HG03354 (cell line): ENCODE measurements at regions not wholly inside any gene's neighbourhood (a gene's known extent, or its start where the extent isn't known, plus 50 kb on each side); places are given as distances from the start of the nearest gene placed in this dataset.
"Not testable (repeated sequence)": the region's sequence is repeated elsewhere in the genome, so short reads cannot be mapped to it uniquely, and the experiment has no call there.

Experiments
- ATAC-seq: cut with Tn5 transposase; IDR thresholded peaks from one replicate; pipeline ENCODE4 v1.9.1; 2021; ENCODE audit warnings: mild to moderate bottlenecking; ENCODE audit not compliant: unreplicated experiment, poor library complexity, severe bottlenecking

DNA sequence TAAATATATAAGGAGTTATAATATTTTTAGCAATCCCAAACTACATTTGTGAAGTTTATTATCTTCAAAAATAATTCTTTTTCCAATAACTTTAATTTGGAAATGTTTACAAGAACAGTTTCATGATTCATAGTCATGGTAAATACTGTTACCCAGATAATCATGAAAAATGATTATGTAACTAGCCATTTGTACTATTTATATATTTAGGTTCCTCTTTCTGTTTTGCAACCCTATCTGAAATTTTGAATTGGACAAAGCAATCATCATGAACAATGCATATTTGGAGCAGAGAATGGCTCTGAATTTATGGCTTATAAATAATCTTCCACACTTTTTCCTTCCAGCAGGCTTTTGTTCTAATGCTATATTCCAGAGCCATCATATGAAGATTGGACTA lies 499.7 kb downstream of the SLCO4C1 start:
- no peak for ATAC-seq

DNA sequence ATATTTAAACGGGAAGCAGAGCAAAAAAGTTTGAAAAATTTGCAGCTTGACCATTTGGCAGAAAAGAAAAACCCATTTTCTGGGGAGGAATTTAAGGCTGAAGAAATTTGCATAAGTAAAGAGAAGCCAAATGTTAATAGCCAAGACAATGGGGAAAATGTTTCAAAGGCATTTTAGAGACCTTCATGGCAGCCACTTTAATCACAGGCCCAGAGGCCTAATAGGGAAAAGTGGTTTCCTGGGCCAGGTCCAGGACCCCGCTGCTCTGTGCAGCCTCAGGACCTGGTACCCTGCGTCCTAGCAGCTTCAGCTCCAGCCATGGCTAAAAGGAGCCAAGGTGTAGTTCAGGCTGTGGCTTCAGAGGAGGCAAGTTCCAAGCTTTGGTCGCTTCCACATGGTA lies 507.3 kb downstream of the SLCO4C1 start:
- no peak for ATAC-seq

DNA sequence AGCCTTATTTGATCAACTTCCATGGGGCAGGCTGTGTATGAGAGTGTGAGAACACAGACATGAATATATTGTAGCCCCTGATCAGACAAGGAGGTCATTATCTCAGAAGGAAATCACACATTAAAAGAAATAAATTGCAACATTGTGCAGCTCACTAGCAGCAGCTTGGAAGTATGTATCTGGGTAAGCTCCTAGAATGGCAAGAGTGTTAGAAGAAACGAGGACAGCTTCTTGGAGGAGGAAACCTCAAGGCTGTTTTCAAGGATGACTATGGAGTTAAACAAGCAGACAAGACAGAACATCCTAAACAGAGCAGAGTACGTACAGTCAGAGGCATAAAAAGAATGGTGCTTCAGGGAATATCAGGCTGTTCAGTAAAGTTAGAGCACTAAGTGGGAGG lies 511.0 kb downstream of the SLCO4C1 start:
- ATAC-seq: no peak

DNA sequence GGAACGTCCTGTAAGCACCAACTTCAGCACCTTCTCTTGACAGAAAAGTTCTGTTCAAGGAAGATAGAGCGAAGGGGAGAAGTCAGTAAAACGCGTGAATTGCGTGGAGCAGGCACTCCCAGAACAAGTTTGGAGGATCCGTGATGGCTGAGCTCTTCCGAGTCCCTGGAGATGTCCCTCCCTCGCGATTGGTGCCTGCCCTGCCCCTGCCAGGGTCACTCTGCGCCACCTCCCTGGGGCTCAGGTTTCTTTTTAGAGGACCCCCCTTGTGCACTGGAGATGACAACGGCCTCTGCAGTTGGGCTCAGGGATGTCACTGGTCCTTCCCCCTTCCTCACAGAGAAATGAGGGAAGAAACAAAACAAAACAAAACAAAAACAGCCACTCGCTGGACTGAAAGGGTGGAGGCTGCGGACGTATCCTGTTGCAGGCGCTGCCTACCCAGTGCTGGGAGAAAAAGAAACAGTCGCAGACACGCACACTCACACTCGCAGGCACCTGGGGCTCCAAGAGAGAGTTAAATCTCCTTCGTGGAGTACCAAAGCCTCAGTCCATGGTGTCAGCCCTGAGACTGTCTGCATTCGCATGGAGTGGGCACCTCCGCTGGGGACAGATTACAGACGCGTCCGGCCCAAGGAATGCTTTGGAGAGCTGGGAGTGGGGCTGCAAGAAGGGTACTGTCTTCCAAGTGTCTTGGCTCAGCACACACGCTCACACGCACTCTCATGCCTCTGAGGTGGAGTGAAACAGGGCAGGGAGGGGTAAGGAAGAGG lies 512.7 kb downstream of the SLCO4C1 start:
- no peak for ATAC-seq

DNA sequence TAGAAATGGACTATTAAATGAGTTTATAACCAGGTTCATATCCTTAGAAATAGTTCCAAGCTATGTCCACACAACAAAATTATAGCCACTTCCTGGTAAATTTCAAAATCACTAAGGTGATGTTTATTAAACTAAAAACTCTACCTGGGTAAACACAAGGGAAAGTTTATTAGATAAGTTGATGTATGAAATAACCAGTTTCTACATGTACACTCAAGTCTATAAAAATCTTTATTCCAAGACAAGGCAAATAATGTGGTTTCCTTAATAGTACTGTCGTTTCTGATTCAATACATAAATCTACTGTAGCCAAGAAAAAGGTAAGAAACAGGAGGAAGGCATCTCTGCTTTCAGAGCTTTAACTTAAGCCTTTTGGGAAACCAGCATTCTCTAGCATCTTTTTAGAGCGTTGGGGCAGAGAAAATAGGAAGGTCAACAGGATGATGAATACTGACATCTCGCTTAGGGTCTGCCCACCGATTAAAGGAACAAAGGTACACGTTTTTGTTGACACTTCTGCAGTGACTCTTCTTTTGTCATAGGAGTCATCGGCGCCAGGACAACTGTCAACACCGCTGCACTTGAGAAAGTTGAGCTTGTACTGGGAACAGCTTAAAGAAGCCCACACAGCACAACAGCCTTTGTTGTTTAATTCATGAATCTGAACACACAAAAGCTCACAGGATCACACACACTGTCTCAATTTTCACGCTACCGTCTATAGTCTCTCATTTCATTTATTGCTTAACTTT lies 513.6 kb downstream of the SLCO4C1 start:
- ATAC-seq: no peak

DNA sequence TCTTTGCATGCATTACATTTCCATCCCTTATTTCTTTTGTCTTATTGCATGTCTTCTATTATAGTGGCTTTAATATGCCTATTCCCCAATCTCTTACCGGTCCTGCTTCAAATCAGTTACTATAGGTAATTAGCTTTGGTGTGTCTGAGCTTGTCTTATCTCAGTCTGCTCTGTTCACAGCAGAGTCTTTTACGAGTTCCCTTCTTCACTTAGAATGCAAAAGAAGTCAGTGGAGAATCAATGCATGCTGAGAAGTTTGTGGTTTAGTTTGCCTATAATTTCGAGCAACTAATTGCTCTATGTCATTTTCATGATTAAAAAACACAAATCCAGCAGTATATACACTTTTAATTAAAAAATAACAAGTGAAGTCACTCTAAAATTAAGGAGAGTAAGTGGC lies 545.0 kb downstream of the SLCO4C1 start:
- no peak for ATAC-seq

DNA sequence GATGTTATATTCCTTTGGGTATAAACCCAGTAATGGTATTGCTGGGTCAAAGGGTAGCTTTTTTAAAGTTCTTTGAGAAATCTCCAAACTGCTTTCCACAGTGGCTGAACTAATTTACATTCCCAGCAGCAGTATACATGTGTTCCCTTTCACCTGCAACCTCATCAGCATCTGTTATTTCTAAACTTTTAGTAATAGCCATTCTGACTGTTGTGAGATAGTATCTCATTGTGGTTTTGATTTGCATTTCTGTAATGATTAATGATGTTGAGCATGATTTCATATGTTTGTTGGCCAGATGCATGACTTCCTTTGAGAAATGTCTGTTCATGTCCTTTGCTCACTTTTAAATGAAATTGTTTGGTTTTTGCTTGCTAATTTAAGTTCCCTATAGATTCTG lies 553.1 kb downstream of the SLCO4C1 start:
- ATAC-seq: peak; percentile 76

DNA sequence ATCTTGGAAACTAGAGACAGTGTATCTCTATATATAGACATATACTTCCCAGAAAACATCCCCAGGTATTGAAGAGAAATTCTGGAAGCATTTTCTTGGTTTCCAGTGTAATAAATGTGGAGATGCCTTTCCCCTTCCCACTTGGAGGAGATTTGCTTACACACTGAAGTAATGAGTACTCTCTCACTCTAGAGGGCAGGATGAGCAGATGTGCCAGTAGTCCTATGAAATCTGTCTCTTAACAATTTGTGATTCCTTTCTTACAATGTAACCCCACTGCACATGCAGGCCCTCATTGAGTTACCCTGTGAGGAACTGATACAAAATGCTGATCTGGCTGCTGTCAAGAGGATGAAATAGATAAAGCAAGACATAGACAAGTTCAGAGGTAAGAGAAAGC lies 567.2 kb downstream of the SLCO4C1 start:
- ATAC-seq: no peak

DNA sequence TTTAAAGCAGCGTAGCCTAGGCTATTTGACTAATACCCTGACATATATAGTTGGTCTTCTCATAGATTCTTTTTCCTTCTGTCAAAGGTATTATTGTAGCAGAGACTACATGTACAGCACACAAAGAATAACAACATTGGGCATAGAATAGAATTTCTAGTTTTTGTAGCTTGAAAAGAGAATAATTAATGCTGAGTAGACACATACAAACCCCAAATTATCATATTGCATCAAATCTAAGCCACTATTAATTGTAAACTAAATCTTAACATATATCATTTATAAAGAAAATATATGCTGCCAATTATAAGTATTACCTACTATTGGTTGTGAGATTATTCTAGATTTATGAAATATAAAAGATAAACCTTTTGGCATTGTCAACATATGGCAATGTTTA lies 574.5 kb downstream of the SLCO4C1 start:
- ATAC-seq: no peak

DNA sequence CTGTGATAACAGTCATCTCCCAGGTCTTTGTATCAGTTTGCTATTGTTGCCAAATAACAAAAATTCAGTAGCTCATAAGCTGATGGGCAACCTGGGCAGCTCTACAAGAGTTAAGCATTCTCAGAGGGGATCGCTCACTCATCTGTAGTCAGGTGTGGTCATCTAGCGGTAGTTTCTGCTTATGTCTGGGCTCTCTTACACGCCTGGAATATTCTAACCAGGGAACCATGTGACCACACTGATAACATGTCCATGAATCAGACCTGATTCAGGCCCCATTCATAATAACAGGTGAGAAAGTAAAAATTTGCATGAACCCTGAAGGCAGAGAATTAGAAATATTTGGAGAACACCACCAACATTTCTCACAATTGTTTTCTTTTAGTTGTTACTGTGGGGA lies 576.1 kb downstream of the SLCO4C1 start:
- no peak for ATAC-seq

DNA sequence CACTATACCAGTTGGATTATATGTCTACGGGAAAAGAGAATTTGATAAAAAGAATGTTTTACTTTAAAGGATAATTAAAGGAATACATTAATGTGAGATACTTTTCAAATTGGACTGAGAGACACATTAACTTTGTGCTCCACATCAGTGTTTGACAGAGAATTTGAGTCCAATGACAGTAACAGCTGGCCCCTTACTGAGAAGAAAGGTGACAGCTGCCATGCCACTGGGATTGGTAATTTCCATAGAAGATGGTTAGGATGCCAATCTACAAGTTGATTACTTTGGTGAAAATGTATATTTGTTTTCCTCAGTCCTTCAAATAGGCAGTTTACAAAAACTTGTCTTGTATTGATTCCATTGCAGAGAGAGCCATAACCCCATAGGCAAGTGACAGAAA lies 578.4 kb downstream of the SLCO4C1 start:
- no peak for ATAC-seq

DNA sequence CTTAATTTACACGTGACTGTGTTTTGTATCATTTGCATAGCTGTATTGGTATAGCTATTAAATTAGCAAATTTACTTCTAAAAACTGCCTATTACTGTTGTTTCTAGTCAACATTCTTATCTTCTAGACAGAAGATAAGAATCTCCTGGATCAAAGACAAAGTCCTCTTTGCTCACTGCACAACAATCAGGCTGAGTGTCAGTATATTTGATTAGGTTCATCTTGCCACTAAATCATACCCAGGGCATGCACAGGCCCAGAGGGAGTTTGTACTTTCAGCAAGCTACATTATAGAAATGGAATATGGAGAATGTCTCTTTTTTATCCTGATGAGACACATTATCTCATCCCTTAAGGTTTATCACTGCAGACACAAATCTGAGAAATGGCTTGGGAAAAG lies 579.1 kb downstream of the SLCO4C1 start:
- no peak for ATAC-seq

DNA sequence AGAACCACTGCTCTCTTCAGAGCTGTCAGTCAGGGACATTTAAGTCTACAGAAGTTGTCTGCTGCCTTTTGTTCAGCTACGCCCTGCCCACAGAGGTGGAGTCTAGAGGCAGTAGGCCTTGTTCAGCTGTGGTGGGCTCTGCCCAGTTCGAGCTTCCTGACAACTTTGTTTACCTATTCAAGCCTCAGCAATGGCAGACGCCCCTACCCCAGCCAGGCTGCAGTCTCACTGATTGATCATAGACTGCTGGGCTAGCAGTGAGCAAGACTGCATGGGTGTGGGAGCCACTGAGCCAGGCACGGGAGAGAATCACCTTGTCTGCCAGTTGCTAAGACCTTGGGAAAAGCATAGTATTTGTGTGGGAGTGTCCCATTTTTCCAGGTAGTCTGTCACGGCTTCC lies 580.3 kb downstream of the SLCO4C1 start:
- ATAC-seq: not testable (repeated sequence)

DNA sequence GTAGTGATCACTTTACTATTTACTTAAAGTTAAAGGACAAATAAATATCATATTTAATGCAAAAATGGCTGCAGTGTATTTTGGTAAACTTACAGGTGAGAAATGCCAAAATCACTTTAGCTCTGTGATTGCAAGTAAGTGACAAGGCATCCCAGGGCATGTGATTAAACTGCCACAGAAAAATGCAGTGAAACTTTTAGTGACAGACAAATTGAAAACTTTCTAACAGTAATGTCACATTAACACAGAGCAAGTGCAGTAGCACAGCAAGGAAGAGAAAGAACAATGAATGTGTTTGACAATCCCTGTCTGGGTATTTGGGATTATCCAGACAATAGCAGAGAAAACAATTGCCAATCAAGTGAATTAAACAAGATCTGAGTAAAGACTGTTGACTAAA lies 606.8 kb downstream of the SLCO4C1 start:
- ATAC-seq: no peak

DNA sequence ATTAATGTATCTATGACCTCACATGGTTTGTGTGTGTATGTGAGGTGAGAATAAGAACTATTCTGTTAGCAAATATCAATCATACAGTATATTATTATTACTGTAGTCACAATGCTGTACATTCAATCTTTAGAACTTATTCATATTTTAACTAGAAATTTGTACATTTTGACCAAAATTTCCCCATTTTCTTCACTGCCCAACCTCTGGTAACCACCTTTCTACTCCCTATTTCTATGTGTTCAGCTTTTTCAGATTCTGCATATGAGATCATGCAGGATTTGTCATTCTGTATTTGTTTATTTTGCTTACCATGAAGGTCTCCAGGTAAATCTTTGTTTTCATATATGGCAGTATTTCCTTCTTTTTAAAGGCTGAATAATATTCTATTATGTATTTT lies 607.9 kb downstream of the SLCO4C1 start:
- no peak for ATAC-seq

DNA sequence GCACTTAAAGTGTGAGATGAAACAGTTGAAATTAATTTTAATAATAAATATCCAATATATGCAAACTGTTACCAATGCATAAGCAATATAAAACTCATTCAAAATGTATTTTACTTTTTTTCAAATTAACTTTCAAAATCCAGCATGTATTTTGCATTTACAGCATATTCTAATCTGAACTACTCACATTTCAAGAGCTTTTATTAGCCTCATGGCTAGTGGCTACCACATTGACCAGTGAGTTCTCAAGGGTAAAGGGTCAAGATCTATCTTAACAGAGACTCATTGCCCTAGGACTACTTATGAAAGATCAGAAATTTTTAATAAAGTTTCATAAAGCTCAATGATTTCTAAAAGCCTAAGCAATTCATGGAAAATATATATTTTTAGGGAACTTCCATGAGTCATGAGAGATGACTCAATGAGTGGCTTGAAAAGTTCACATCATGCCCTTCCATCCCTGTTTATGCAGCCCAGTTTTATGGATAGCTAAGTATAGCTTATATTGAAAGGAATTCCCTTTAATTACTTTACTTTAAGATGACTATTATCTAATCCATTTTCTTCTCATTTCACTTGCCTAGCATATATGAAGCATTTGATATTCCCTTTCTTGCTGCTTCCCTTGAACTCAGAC lies 608.6 kb downstream of the SLCO4C1 start:
- ATAC-seq: no peak

DNA sequence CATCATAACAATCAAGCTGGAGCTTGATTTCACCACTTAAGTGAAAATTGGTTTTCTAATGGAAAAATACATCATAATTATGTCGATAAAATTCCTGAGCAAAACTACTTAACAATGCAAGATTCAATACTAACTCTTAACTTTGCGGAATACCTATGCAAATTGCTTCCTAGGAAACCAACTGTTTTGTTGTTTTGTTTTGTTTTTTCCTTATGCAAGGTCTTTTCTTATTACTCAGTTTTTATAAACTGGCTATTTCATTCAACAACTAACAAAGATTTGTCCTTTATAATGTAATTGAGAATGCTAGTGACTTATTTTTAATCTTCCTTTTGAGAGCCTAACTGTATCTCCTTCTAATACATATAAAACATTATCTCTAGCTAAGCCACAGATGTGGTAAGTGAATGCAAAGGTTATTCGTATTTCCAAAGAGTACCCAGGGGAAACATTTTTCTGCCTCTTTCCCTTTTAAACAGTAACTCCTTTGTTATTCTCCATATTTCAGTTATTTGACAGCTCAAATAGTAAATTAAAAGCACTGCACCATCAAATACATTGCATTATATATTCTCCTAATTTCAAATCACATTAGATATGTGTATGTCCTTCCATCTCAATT lies 609.4 kb downstream of the SLCO4C1 start:
- no peak for ATAC-seq

DNA sequence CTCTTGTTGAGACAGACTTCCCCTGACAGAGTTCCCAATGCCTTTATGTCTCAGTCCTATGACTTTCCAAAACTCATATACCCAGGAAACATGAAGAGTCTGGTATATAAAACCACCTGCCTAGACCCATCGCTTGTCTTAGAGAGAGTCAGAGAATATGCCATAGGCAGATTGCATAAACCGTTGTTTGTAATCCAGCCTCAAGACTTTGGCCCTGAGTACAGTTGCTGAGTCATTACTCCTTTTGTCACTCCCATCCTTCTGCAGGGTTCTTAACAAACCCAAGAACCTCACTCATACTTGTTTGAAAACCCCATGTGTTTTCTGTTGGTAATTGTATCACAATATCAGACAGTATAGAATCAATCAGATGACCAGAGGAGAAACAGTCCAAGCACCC lies 616.3 kb downstream of the SLCO4C1 start:
- no peak for ATAC-seq

DNA sequence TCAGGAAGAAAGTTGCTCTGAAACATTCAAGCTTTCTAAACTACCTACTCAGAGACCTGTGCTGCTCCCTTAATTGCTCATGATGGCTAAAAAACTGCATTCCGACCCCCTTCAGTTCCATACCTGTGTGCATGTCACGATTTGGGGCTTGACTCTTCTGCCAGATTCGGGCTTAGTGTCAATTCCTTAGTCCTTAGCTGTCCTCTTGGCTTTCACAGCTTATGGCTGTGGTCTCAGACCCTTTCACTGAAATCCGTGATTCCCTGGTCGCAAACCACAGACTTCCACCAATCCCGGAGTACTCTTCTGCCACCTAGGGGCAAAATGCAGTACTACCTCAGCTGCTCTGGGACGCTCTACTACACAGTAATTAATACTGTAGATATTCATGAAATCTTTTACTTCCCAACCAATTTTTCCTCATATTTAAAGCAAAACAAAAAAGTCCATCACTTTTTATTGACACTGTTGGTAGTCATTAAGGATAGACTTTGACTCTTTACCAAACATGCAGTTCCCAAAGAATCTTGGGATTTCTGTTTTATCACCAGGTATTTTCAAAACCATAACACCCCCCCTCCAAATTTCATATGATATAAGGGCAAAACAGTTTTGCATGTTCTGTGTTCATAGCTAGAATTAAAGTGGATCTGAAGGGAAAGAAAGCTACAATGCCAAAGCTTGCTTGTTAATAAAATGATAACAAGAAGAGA lies 617.4 kb downstream of the SLCO4C1 start:
- ATAC-seq: peak; percentile 83

DNA sequence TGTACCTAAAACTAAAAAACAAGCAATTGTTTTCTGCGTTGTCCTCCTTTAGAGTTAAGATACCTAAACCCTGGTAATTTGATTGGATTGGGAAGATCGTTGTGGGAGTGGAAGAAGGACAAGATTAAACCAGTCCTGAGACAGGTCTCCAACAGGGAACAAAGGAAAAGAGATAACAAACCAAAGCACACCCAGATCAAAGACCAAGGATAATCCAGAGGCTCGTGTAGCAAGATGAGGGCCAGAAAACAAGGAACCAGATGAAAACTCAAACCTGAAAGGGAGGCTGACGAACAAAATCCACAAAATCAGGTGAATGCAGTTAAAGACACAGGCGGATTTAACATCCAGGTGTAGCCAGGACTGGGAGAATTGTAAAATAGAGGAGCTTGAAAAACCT lies 618.1 kb downstream of the SLCO4C1 start:
- ATAC-seq: no peak
